Neural crest cell (in vitro differentiated cells): ENCODE measurements at regions not wholly inside any gene's neighbourhood (a gene's known extent, or its start where the extent isn't known, plus 50 kb on each side); places are given as distances from the start of the nearest gene placed in this dataset.

Experiments
- DNase-seq: peaks from one replicate; pipeline ENCODE4 v3.0.0; 2021; ENCODE audit warnings: low read depth, mixed read lengths, low spot score
- H3K27ac Mint-ChIP-seq: one replicate; pipeline ENCODE4 v1.8.0; 2021; ENCODE audit warnings: mild to moderate bottlenecking, mixed read lengths; ENCODE audit not compliant: unreplicated experiment
- H3K27me3 Mint-ChIP-seq: 2 replicates; pipeline ENCODE4 v1.8.0; 2021; ENCODE audit warnings: low read depth, mild to moderate bottlenecking, mixed read lengths
- H3K36me3 Mint-ChIP-seq: 2 replicates; pipeline ENCODE4 v1.8.0; 2021; ENCODE audit warnings: low read depth, mild to moderate bottlenecking, mixed read lengths
- H3K4me1 Mint-ChIP-seq: 2 replicates; pipeline ENCODE4 v1.8.0; 2021; ENCODE audit warnings: mixed read lengths
- H3K4me3 Mint-ChIP-seq: one replicate; pipeline ENCODE4 v1.8.0; 2021; ENCODE audit warnings: mild to moderate bottlenecking, mixed read lengths
- H3K9me3 Mint-ChIP-seq: 2 replicates; pipeline ENCODE4 v1.8.0; 2021; ENCODE audit warnings: mixed read lengths
- CTCF ChIP-seq: fragments of 200-600 bp; sonication (generic); conservative IDR thresholded peaks from 2 replicates; pipeline ENCODE4 v1.5.0; 2021; ENCODE audit warnings: antibody characterized with exemption, mild to moderate bottlenecking

GRCh38 chr5:107232293-107232692 lies 438.4 kb downstream of the EFNA5 start:
- no peaks in the 10 kb centered on the region for H3K36me3 Mint-ChIP-seq
- DNase-seq = no peak
- no peaks in the 10 kb centered on the region for H3K9me3 Mint-ChIP-seq
- no peak overlapping the region for H3K27ac Mint-ChIP-seq
- TF ChIP-seq CTCF = no peak
- H3K4me1 Mint-ChIP-seq = peaks cover 4% of the 10 kb centered on the region
- no peaks in the 10 kb centered on the region for H3K27me3 Mint-ChIP-seq
- no peak overlapping the region for H3K4me3 Mint-ChIP-seq

GRCh38 chr5:107231191-107231590 lies 439.5 kb downstream of the EFNA5 start:
- no peaks in the 10 kb centered on the region for H3K27me3 Mint-ChIP-seq
- no peaks in the 10 kb centered on the region for H3K36me3 Mint-ChIP-seq
- H3K27ac Mint-ChIP-seq = no peak overlapping the region
- no peak overlapping the region for H3K4me3 Mint-ChIP-seq
- peaks cover 4% of the 10 kb centered on the region for H3K4me1 Mint-ChIP-seq
- TF ChIP-seq CTCF = no peak
- H3K9me3 Mint-ChIP-seq = peaks cover 6% of the 10 kb centered on the region
- no peak for DNase-seq

GRCh38 chr5:107230367-107230766 lies 440.4 kb downstream of the EFNA5 start:
- Mint-ChIP-seq H3K27me3 (no peaks in the 10 kb centered on the region), H3K4me1 (peaks cover 4% of the 10 kb centered on the region), H3K36me3 (no peaks in the 10 kb centered on the region), H3K9me3 (peaks cover 9% of the 10 kb centered on the region), H3K27ac (no peak overlapping the region), H3K4me3 (no peak overlapping the region)
- DNase-seq = no peak
- no peak for TF ChIP-seq CTCF

- H3K4me1 Mint-ChIP-seq = peaks cover 4% of the 10 kb centered on the region
- no peak for DNase-seq
- no peak overlapping the region for H3K27ac Mint-ChIP-seq
- no peak overlapping the region for H3K4me3 Mint-ChIP-seq
- no peaks in the 10 kb centered on the region for H3K27me3 Mint-ChIP-seq
- peaks cover 9% of the 10 kb centered on the region for H3K9me3 Mint-ChIP-seq
- TF ChIP-seq CTCF = no peak
- H3K36me3 Mint-ChIP-seq = no peaks in the 10 kb centered on the region
These were observed 442.5 kb downstream of the EFNA5 start for GRCh38 chr5:107228226-107228625.

GRCh38 chr5:107224272-107224671 lies 446.5 kb downstream of the EFNA5 start:
- TF ChIP-seq CTCF = no peak
- Mint-ChIP-seq H3K27me3 (no peaks in the 10 kb centered on the region), H3K9me3 (peaks cover 9% of the 10 kb centered on the region), H3K27ac (no peak overlapping the region), H3K36me3 (no peaks in the 10 kb centered on the region), H3K4me3 (no peak overlapping the region), H3K4me1 (peaks cover 4% of the 10 kb centered on the region)
- DNase-seq = no peak

GRCh38 chr5:107223066-107223465 lies 447.7 kb downstream of the EFNA5 start:
- Mint-ChIP-seq H3K4me3 (no peak overlapping the region), H3K27ac (no peak overlapping the region), H3K27me3 (no peaks in the 10 kb centered on the region), H3K4me1 (no peaks in the 10 kb centered on the region), H3K9me3 (peaks cover 9% of the 10 kb centered on the region), H3K36me3 (no peaks in the 10 kb centered on the region)
- no peak for TF ChIP-seq CTCF
- DNase-seq = no peak
